ENCODE measurements at regions not wholly inside any gene's neighbourhood (a gene's known extent, or its start where the extent isn't known, plus 50 kb on each side); places are given as distances from the start of the nearest gene placed in this dataset.

DNA sequence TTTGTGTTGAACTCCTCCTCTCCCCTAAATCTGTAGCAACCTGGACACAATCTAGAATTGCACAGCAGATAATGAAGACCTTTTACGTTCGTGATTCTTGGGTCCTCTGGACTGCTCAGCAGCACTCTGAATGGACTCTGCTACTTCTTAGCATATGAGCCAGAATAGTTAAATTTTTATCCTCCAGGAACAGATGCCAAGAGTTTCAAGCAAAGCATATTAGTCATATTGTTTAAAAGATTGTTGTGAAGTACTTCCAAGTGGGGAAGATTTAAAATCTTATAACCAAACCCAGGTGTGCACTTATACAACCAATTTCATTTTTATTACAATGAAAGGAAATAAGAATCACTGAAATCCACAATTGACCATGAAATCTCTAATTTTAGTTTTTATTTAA is 118.9 kb upstream of the EXOC2 start:
- Histone ChIP-seq H2AFZ (no peak overlapping the region), H3K9ac (no peak overlapping the region), H3K4me1 (ENCODE audit: insufficient read depth) (no peaks in the 10 kb centered on the region), H3K36me3 (ENCODE audit: low read depth) (no peaks in the 10 kb centered on the region), H3K27me3 (replicated peaks; ENCODE audit: insufficient read depth) (peaks cover 6% of the 10 kb centered on the region; the same call in 1 of the 2 replicates), H3K9me2 (ENCODE audit: insufficient read depth) (no peaks in the 10 kb centered on the region), H3K27ac (no peak overlapping the region), H3K4me2 (ENCODE audit: unreplicated experiment) (no peak overlapping the region), H3K4me3 (no peak overlapping the region), H3K79me2 (ENCODE audit: insufficient read depth) (no peaks in the 10 kb centered on the region), H4K20me1 (ENCODE audit: insufficient read depth) (no peaks in the 10 kb centered on the region), H3K9me3 (ENCODE audit: low read depth) (no peaks in the 10 kb centered on the region), H3F3A (ENCODE audit: insufficient read depth) (no peaks in the 10 kb centered on the region)
- TF ChIP-seq EZH2 (IDR thresholded peaks at IDR 0.05; ENCODE audit: insufficient read depth, poor library complexity, severe bottlenecking) (no peak), EZH2phosphoT487 (IDR thresholded peaks at IDR 0.05; ENCODE audit: insufficient read depth, low read depth) (no peak)
- in situ Hi-C loops (cut with MboI) = no loop called here
- peak; percentile 21 for DNase-seq
- 27 to 28% methylated on average over 2 of the region's 2 CpGs for WGBS, 2 experiments (ENCODE audit: low coverage in 1 of 2, low lambda C conversion rate in 2 of 2, missing lambda C conversion rate in 2 of 2)

DNA sequence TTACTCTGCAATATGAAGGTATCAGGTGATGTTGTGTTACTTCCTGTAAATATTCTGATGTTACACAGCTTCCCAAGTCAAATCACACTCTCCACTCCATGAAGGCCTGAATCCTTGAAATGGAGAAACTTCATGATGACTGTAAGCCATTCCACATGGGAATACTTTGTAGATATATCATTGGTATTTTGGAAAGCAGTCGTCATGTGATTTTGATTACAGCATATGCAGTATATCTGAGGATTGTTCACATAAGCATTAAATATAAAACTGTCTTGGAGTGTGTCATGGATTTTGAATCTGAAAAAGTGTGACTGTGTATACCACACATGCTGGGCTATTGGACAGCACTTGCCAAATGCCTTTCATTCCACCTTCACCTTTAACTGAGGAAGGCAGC is 118.3 kb upstream of the EXOC2 start:
- Histone ChIP-seq H3K9me2 (ENCODE audit: insufficient read depth) (no peaks in the 10 kb centered on the region), H3K27me3 (replicated peaks; ENCODE audit: insufficient read depth) (peaks cover 6% of the 10 kb centered on the region; the same call in 1 of the 2 replicates), H3K79me2 (ENCODE audit: insufficient read depth) (no peaks in the 10 kb centered on the region), H3K4me3 (no peak overlapping the region), H3K9me3 (ENCODE audit: low read depth) (no peaks in the 10 kb centered on the region), H3K4me1 (ENCODE audit: insufficient read depth) (no peaks in the 10 kb centered on the region), H3K4me2 (ENCODE audit: unreplicated experiment) (no peak overlapping the region), H3F3A (ENCODE audit: insufficient read depth) (no peaks in the 10 kb centered on the region), H3K9ac (no peak overlapping the region), H2AFZ (no peak overlapping the region), H3K27ac (no peak overlapping the region), H4K20me1 (ENCODE audit: insufficient read depth) (no peaks in the 10 kb centered on the region), H3K36me3 (ENCODE audit: low read depth) (no peaks in the 10 kb centered on the region)
- in situ Hi-C loops (cut with MboI) = no loop called here
- 86 to 94% methylated on average over 1 of the region's 1 CpG for WGBS, 2 experiments (ENCODE audit: low coverage in 1 of 2, low lambda C conversion rate in 2 of 2, missing lambda C conversion rate in 2 of 2)
- DNase-seq = no peak
- TF ChIP-seq EZH2phosphoT487 (IDR thresholded peaks at IDR 0.05; ENCODE audit: insufficient read depth, low read depth) (no peak), EZH2 (IDR thresholded peaks at IDR 0.05; ENCODE audit: insufficient read depth, poor library complexity, severe bottlenecking) (no peak)

DNA sequence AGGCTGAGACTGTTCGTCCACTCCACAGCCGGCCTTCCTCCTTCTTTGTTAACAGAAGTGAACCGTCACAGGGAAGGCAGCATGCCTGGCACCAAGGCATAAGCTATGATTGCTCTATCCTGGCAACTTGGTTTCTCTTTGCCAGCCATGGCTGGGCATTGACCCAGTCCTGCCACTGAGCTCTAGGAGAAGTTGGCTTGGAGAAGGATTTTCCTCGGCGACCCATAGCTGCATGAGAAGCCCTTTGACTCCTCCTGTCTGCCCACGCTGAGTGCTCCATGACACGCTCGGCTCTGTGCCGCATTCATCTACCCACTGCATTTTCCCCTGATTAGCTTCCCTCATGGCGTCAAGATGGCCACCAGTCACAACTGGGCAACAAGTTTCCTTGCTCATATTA is 111.8 kb upstream of the EXOC2 start:
- no peak overlapping the region for H3K4me3 ChIP-seq
- no peaks in the 10 kb centered on the region for H3K9me3 ChIP-seq (ENCODE audit: low read depth)
- H2AFZ ChIP-seq = no peak overlapping the region
- no peak overlapping the region for H3K4me2 ChIP-seq (ENCODE audit: unreplicated experiment)
- H3K9me2 ChIP-seq (ENCODE audit: insufficient read depth) = no peaks in the 10 kb centered on the region
- TF ChIP-seq EZH2 (IDR thresholded peaks at IDR 0.05; ENCODE audit: insufficient read depth, poor library complexity, severe bottlenecking) (no peak), EZH2phosphoT487 (IDR thresholded peaks at IDR 0.05; ENCODE audit: insufficient read depth, low read depth) (no peak)
- in situ Hi-C loops (cut with MboI) = no loop called here
- H3K79me2 ChIP-seq (ENCODE audit: insufficient read depth) = no peaks in the 10 kb centered on the region
- H3K27me3 ChIP-seq (replicated peaks; ENCODE audit: insufficient read depth) = peaks cover 10% of the 10 kb centered on the region
- no peaks in the 10 kb centered on the region for H3K4me1 ChIP-seq (ENCODE audit: insufficient read depth)
- DNase-seq = no peak
- H3K27ac ChIP-seq = no peak overlapping the region
- H4K20me1 ChIP-seq (ENCODE audit: insufficient read depth) = no peaks in the 10 kb centered on the region
- 80 to 82% methylated on average over 10 of the region's 10 CpGs for WGBS, 2 experiments (ENCODE audit: low coverage in 1 of 2, low lambda C conversion rate in 2 of 2, missing lambda C conversion rate in 2 of 2)
- H3K9ac ChIP-seq = no peak overlapping the region
- H3K36me3 ChIP-seq (ENCODE audit: low read depth) = no peaks in the 10 kb centered on the region
- H3F3A ChIP-seq (ENCODE audit: insufficient read depth) = no peaks in the 10 kb centered on the region

DNA sequence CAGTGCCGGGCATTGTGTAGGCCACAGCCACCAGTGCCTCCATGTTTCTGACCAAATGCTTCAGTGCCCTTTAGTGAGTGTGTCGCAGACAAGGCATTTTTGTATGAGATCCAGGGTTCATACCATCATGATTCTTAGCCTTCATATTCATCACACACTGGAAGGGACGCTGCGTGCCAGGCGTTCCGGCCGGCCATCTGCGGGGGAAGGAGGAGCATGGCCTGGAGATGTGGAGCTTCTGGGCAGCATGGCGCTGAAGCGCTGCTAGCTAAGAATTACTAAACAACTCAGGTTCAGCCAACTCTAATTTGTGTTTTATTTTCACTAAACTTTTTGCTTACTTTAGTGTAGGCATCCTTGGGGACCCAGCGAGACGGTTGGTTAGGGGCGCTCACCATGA is 111.4 kb upstream of the EXOC2 start:
- no peak overlapping the region for H2AFZ ChIP-seq
- H3K27ac ChIP-seq = no peak overlapping the region
- WGBS, 2 experiments (ENCODE audit: low coverage in 1 of 2, low lambda C conversion rate in 2 of 2, missing lambda C conversion rate in 2 of 2) = 90 to 91% methylated on average over 13 of the region's 13 CpGs
- H3F3A ChIP-seq (ENCODE audit: insufficient read depth) = no peaks in the 10 kb centered on the region
- no peak overlapping the region for H3K4me2 ChIP-seq (ENCODE audit: unreplicated experiment)
- in situ Hi-C loops (cut with MboI) = no loop called here
- no peaks in the 10 kb centered on the region for H3K79me2 ChIP-seq (ENCODE audit: insufficient read depth)
- TF ChIP-seq EZH2 (IDR thresholded peaks at IDR 0.05; ENCODE audit: insufficient read depth, poor library complexity, severe bottlenecking) = no peak
- no peak for TF ChIP-seq EZH2phosphoT487 (IDR thresholded peaks at IDR 0.05; ENCODE audit: insufficient read depth, low read depth)
- no peaks in the 10 kb centered on the region for H3K9me3 ChIP-seq (ENCODE audit: low read depth)
- no peaks in the 10 kb centered on the region for H4K20me1 ChIP-seq (ENCODE audit: insufficient read depth)
- no peaks in the 10 kb centered on the region for H3K36me3 ChIP-seq (ENCODE audit: low read depth)
- no peak overlapping the region for H3K9ac ChIP-seq
- no peaks in the 10 kb centered on the region for H3K9me2 ChIP-seq (ENCODE audit: insufficient read depth)
- no peak overlapping the region for H3K4me3 ChIP-seq
- H3K4me1 ChIP-seq (ENCODE audit: insufficient read depth) = no peaks in the 10 kb centered on the region
- DNase-seq = no peak
- peaks cover 14% of the 10 kb centered on the region for H3K27me3 ChIP-seq (replicated peaks; ENCODE audit: insufficient read depth)

Data from GM23248 (cell line).